SKM-1 (cell line): ENCODE measurements at regions not wholly inside any gene's neighbourhood (a gene's known extent, or its start where the extent isn't known, plus 50 kb on each side); places are given as distances from the start of the nearest gene placed in this dataset.

Experiments
- DNase-seq: peaks from one replicate; lab custom pipeline; 2025; ENCODE audit not compliant: unreplicated experiment; lab: John Stamatoyannopoulos, UW

DNA sequence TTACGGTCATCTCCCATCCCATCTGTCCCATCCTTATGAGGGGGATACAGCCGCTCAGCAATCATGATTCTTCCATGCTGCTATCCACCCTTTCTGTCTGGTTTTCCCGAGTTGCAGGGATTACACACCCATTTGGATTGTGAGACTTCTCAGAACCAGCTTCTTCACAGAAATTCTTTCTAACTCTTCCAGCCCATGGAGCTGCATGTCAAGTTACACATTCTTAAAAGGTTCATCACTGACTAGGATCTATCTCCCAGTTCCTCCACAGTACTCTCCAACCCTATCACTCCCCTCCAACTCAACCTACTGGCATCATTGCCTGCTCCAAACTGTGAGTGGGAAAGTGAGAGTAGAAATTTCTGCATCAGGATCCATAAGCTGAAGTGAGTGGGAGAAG lies 558.2 kb upstream of the TNP1 start:
- DNase-seq = no peak

- no peak for DNase-seq
Measured at GRCh38 chr2:217417536-217417935, 557.7 kb upstream of the TNP1 start.

- DNase-seq = peak; percentile 10
Measured at GRCh38 chr2:217415316-217415715, 555.5 kb upstream of the TNP1 start.

GRCh38 chr2:217414429-217414828 lies 554.6 kb upstream of the TNP1 start:
- no peak for DNase-seq

GRCh38 chr2:217413193-217413592 lies 553.3 kb upstream of the TNP1 start:
- DNase-seq = no peak

DNA sequence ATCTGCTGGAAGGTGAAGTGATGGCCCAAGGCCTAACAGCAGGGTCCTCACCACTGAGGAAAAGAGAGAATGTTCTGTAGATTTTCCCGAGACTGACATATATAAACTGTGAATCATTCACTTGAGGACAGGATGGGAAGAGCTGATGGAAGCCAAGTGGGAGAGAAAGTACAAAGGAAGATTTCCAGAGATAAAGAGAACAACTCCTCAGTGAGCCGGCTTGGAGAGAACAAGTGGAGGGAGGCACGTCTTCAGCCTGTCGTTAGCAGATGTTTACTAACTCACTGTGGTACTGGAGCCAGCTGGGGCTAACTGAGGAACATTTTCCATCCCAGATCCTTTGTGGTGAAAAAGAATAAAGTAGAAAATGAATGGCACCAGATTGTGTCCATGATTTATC lies 552.9 kb upstream of the TNP1 start:
- DNase-seq = no peak

DNA sequence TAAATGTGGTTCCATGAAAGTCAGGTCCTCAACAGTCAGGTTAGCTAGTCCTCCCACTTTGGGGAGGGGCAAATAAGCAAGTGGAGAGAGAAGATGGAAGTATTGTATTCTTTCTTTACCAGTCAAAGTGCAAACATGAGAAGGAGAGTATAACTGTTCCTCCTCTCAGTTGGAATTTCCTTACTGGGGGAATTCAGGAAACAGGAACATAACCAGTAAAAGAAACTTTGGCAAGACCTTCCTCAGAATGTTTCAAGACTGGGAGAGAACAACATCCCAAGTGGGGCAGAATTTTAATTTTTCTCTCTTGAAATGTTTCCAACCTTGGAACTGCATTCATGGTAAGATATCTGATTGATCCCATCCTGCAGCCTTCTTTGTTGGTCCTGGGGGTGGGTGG lies 552.4 kb upstream of the TNP1 start:
- no peak for DNase-seq

DNA sequence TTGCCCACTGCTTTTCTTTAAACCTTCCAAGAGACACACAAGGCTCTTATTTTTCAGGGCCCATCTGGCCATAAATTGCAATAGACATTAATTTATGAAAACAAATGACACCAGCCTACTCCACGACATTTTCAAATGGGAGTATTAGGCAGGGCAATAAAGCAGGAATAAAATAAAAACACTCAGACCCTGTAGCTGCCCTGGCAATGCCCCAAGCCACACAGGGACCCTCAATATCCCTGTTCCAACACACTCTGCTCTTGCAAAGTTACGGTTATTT lies 550.8 kb upstream of the TNP1 start:
- no peak for DNase-seq

DNA sequence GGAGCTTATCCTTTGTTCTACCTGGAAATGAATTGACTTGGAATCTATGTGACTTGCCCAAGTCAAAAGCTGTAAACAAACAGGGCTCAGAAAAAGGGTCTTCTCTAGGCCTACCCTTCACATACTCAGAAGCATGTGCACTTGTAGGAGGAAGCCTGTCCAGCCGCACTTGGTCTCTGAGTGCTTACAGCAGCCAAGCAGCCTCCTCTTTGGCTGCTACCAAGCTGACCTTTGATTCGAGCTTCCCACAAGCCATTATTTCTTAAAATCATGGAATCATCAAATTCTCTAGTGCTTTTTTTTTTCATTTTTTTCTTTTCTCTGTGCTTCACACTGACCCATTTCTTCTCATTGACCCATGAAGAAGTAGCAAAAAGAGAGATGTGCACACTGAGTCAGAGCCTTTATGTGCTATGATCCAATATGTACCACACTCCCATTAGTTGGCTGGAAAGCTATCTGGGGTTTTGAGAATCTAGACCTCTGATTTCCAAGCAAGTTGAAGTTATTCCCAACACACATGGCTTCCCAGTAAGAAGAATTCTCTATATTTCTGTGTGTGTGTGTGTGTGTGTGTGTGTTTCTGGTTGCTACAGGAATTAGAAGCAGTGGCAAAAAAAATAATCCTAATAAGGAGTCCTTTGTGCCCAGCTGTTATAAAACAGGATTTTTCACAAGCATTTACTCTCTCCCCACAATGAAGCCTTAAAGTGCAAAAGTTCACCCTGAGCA lies 550.3 kb upstream of the TNP1 start:
- no peak for DNase-seq

DNA sequence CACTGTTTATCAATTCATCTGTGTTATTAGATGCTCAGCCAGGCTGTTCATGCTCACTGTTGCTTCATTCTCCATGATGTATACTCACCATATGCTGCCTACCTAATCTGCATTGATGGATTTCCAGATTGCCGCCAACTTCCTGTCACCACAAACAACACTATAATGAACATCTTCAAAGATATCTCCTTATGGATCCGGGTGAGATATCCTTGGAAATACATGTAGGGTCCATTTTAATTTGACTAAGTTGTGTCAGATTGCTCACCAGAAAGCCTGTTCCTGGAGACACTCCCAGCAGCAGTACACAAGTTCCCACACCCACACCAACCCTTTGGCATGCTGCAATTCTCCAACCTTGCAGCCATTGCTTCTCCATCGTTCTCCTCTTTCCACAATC lies 547.5 kb upstream of the TNP1 start:
- no peak for DNase-seq

DNA sequence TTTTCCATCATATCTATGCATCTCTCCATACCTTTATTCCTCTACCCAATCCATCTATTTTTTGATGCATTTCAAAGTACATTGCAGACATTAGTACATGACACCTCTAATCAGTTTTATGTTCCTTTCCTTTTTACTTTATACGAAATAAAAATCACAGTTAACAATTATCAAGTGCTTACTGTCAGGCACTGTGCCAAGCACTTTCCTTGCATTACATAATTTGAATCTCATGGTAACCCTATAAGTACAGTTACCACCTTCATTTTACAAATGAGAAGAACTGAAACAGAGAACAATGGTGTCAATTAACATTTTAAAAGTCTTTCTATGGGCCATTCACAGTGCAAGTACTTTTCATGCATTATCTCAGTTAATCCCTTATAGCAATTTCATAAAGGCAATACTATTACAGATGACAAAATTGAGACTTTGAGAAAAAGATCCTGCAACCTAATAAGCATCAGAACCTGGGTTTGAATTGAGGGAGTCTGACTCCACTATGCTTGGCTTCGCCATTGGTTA lies 544.4 kb upstream of the TNP1 start:
- DNase-seq = no peak

DNA sequence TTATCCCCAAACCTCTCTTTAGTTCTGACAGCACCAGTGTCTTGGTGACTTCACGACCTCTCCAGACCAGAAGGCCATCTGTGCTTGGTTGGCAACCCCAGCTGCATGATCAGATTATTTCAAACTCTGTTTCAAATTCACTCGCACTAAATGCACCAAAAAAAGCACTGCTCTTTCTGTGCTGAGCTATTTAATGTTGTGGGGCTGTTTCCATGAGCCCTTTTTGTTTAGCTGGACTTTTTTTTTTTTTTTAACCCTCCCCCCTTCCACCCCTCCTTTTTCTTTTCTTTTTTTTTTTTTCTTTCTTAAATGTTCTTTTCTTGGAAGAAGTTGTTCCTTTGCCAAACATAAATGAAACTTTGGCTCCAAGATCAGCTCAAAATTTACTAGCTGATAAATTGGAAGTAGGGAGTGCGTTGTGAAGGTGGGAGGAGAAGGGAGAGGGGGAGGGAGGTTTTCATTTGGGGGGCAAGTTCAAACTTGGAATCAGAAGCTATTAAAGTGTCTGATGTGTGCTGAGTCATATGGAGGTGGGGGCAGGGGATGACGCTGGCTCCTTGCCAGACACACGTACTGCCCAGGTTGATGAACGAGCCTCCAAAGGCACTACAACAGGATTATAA lies 543.0 kb upstream of the TNP1 start:
- no peak for DNase-seq

- no peak for DNase-seq
Measured at GRCh38 chr2:217402144-217402543, 542.3 kb upstream of the TNP1 start.

- DNase-seq = no peak
Measured at GRCh38 chr2:217399291-217399690, 539.4 kb upstream of the TNP1 start.

- peak; percentile 63 for DNase-seq
Measured at GRCh38 chr2:217398860-217399259, 539.0 kb upstream of the TNP1 start.

DNA sequence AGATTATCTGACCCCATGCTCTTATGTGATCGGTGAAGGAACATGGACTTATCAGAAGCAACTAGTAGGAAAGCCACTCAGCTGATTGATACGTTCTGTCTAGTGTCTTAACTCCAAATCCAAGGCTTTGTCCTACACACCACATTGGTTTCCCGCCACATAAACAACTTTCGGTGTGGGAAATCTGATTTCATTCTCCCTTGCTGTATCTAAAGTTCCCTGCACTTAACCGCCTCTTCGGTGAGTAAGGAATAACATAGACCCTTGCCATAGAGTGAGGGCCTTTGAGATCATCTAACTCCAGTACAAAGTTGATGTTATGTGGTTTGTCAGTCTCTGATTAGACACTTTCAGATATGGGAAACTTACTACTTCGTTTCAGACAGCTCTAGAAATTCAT lies 538.2 kb upstream of the TNP1 start:
- DNase-seq = no peak

DNA sequence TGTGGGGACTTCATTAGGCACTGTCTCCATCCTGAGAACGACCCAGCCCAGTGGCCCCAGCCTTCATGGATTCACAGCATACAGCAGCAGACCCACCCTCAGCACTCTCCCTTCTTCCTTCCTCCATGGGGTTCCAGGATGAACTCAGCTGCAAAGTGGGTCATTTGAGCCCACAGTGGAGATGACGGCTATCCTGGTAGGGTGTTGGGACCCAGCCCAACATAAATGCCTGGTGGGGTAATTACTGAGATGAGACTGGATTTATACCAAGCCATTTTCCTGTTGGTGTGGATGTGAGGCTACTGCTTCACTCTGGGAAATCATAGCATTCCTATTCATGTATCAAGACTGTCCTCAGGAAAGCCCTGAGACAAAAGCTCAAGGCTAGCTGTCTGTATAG lies 536.7 kb upstream of the TNP1 start:
- no peak for DNase-seq

GRCh38 chr2:217396165-217396564 lies 536.3 kb upstream of the TNP1 start:
- no peak for DNase-seq

GRCh38 chr2:217394510-217395351 lies 534.9 kb upstream of the TNP1 start:
- DNase-seq = no peak

GRCh38 chr2:217393585-217394032 lies 533.7 kb upstream of the TNP1 start:
- no peak for DNase-seq

GRCh38 chr2:217392930-217393584 lies 533.2 kb upstream of the TNP1 start:
- no peak for DNase-seq
